ENCODE measurements at regions not wholly inside any gene's neighbourhood (a gene's known extent, or its start where the extent isn't known, plus 50 kb on each side); places are given as distances from the start of the nearest gene placed in this dataset.

DNA sequence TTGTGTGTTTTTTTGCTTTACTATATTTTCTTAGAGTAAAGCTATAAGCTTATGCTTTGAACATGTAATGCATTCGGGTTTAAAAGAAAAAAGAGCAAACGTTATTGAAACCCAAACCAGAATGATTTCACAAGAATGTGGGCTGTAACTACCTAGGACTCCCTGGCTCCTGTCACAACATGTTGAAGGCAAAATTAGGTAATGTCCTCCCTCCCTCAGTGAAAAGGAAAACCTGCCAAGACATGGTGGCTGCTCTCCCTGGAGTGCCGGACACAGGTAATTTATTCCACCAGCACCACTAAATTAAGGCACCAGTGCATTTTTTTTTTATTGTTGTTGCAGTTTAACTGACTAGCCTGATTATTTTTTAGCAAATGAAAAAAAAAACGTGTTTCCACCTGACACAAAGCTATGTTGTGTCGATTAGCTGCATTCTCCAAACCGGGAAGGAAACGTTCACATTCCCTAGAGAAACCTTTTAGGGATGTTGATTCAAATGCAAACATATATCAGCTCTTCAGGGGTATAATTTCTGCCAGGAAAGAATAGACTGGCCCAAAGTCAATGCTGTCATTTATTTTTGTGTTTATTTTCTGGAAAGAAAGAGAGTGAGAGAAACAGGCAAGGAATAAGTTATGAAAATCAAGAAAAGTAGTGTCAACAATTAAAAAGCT, 134.6 kb downstream of the CCDC34 start (continued):
- TF ChIP-seq ZNF280C (tag by site-specific recombination; IDR thresholded peaks at IDR 0.05) (no peak), ZNF701 (tag by site-specific recombination; IDR thresholded peaks at IDR 0.05) (no peak), ZNF248 (tag by site-specific recombination; IDR thresholded peaks at IDR 0.05) (no peak), ZSCAN4 (tag by site-specific recombination; IDR thresholded peaks at IDR 0.05) (no peak), SCRT2 (tag by site-specific recombination; IDR thresholded peaks at IDR 0.05) (peak; percentile 55; the same call in 1 of the 2 replicates), YY1 (tag by site-specific recombination; IDR thresholded peaks at IDR 0.05) (no peak), ZNF555 (tag by site-specific recombination; conservative IDR thresholded peaks at IDR 0.05) (no peak), ZFP37 (tag by site-specific recombination; IDR thresholded peaks at IDR 0.05) (no peak), ZIC2 (tag by site-specific recombination; IDR thresholded peaks at IDR 0.05) (no peak), ZNF785 (tag by site-specific recombination; IDR thresholded peaks at IDR 0.05) (no peak), ZNF146 (tag by site-specific recombination; IDR thresholded peaks at IDR 0.05) (no peak), ZNF670 (tag by site-specific recombination; IDR thresholded peaks at IDR 0.05; ENCODE audit: low read depth) (no peak), ZNF302 (tag by site-specific recombination; IDR thresholded peaks at IDR 0.05; ENCODE audit: low read depth) (no peak), ZNF138 (tag by site-specific recombination; IDR thresholded peaks at IDR 0.05; ENCODE audit: borderline replicate concordance) (no peak), OSR2 (tag by site-specific recombination; IDR thresholded peaks at IDR 0.05) (peak; percentile 10; the same call in 1 of the 2 replicates), WT1 (tag by site-specific recombination; IDR thresholded peaks at IDR 0.05) (no peak), ZNF37A (tag by site-specific recombination; IDR thresholded peaks at IDR 0.05) (no peak), ZNF324 (tag by site-specific recombination; IDR thresholded peaks at IDR 0.05) (no peak), AEBP2 (tag by site-specific recombination; IDR thresholded peaks at IDR 0.05; ENCODE audit: borderline replicate concordance) (no peak), ZNF23 (tag by site-specific recombination; IDR thresholded peaks at IDR 0.05; ENCODE audit: borderline replicate concordance) (no peak), ZBTB7A (tag by site-specific recombination; IDR thresholded peaks at IDR 0.05; ENCODE audit: low read depth) (no peak), GLI4 (tag by site-specific recombination; IDR thresholded peaks at IDR 0.05) (no peak), ZNF510 (tag by site-specific recombination; IDR thresholded peaks at IDR 0.05; ENCODE audit: insufficient replicate concordance) (no peak), ZNF610 (tag by site-specific recombination; IDR thresholded peaks at IDR 0.05; ENCODE audit: borderline replicate concordance) (no peak), ZFP3 (tag by site-specific recombination; IDR thresholded peaks at IDR 0.05; ENCODE audit: low read depth) (no peak), ZNF274 (IDR thresholded peaks at IDR 0.05; ENCODE audit: low read length) (no peak), ZNF274 (tag by site-specific recombination; IDR thresholded peaks at IDR 0.05; ENCODE audit: borderline replicate concordance) (no peak)
- TF ChIP-seq, protein P1, sequence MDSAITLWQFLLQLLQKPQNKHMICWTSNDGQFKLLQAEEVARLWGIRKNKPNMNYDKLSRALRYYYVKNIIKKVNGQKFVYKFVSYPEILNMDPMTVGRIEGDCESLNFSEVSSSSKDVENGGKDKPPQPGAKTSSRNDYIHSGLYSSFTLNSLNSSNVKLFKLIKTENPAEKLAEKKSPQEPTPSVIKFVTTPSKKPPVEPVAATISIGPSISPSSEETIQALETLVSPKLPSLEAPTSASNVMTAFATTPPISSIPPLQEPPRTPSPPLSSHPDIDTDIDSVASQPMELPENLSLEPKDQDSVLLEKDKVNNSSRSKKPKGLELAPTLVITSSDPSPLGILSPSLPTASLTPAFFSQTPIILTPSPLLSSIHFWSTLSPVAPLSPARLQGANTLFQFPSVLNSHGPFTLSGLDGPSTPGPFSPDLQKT (IDR thresholded peaks at IDR 0.05; ENCODE audit: borderline replicate concordance, low read depth, low read length), result no peak
- TF ChIP-seq, protein P2, sequence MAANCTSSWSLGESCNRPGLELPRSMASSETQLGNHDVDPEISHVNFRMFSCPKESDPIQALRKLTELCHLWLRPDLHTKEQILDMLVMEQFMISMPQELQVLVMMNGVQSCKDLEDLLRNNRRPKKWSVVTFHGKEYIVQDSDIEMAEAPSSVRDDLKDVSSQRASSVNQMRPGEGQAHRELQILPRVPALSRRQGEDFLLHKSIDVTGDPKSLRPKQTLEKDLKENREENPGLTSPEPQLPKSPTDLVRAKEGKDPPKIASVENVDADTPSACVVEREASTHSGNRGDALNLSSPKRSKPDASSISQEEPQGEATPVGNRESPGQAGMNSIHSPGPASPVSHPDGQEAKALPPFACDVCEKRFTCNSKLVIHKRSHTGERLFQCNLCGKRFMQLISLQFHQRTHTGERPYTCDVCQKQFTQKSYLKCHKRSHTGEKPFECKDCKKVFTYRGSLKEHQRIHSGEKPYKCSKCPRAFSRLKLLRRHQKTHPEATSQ (tag by site-specific recombination; IDR thresholded peaks at IDR 0.05), result no peak
- TF ChIP-seq, protein P3, sequence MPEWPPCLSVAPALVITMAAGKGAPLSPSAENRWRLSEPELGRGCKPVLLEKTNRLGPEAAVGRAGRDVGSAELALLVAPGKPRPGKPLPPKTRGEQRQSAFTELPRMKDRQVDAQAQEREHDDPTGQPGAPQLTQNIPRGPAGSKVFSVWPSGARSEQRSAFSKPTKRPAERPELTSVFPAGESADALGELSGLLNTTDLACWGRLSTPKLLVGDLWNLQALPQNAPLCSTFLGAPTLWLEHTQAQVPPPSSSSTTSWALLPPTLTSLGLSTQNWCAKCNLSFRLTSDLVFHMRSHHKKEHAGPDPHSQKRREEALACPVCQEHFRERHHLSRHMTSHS (tag by site-specific recombination; IDR thresholded peaks at IDR 0.05), result no peak
